Sigmoid colon (tissue), 3 donors: ENCODE measurements at regions not wholly inside any gene's neighbourhood (a gene's known extent, or its start where the extent isn't known, plus 50 kb on each side); places are given as distances from the start of the nearest gene placed in this dataset.

Experiments
- CTCF ChIP-seq, 4 experiments: fragments of 450-650 bp in 3 of 4; fragments of 200-600 bp in 1 of 4; IDR thresholded peaks; one replicate each; pipeline ENCODE4 v1.5.1; 2016 to 2019; ENCODE audit warnings: antibody characterized with exemption in 4 of 4, mild to moderate bottlenecking in 3 of 4, moderate library complexity in 2 of 4
- POLR2A ChIP-seq, 2 donors: fragments of 450-650 bp; IDR thresholded peaks; one replicate each; pipeline ENCODE4 v1.6.1; 2016; ENCODE audit warnings: antibody characterized with exemption in 2 of 2, mild to moderate bottlenecking in 2 of 2, moderate library complexity in 2 of 2

DNA sequence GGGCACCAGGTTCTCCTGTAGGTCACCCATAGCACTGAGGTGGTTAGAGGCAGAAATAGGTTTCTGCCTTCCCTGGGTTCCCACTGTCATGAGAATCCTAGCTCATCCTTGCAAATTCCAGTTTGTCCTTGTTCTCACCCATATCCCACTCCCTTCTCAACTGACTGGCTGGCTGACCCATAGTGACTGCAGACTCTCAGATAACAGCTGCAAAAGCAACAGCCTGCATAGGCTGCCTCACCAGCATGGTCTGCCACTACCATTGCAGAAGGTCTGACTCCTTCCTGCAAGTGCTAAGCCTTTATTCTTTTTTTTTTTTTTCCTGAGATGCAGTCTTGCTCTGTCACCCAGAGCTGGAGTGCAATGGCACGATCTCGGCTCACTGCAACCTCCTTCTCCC lies 194.0 kb downstream of the SEMA6A start:
- TF ChIP-seq CTCF (IDR thresholded peaks at IDR 0.05) (no peak), POLR2A (IDR thresholded peaks at IDR 0.05) (no peak)
